Stomach (tissue), 8 donors: ENCODE measurements at regions not wholly inside any gene's neighbourhood (a gene's known extent, or its start where the extent isn't known, plus 50 kb on each side); places are given as distances from the start of the nearest gene placed in this dataset.
A peak's percentile ranks its signal among the peaks of the same experiment; 100 is the strongest.

Experiments
- DNase-seq, 2 donors: peaks; one replicate each; pipeline versions ENCODE4 v3.0.0 to v3.0.0-alpha.2; 2013 to 2019
- H3K27ac ChIP-seq, 5 donors: fragments of 200-600 bp in 4 of 5; sonication (generic) in 4 of 5; one replicate each; pipeline ENCODE4 v1.5.1; 2013 to 2019; ENCODE audit warnings: mild to moderate bottlenecking in 1 of 5, moderate library complexity in 1 of 5
- H3K27me3 ChIP-seq, 3 donors: fragments of 200-600 bp; sonication (generic); one replicate each; pipeline ENCODE4 v1.5.1; 2017 to 2019; ENCODE audit warnings: mixed run types in 1 of 3
- H3K36me3 ChIP-seq, 4 donors: fragments of 200-600 bp; sonication (generic); 1 replicate in 3 of 4; 2 replicates in 1 of 4; pipeline ENCODE4 v1.5.1; 2016 to 2019
- H3K4me1 ChIP-seq, 4 donors: fragments of 200-600 bp; sonication (generic); one replicate each; pipeline ENCODE4 v1.5.1; 2016 to 2019
- H3K4me3 ChIP-seq, 4 donors: fragments of 200-600 bp; sonication (generic) in 3 of 4; one replicate each; pipeline ENCODE4 v1.5.1; 2016 to 2019; ENCODE audit warnings: mild to moderate bottlenecking in 1 of 4
- H3K9me3 ChIP-seq, 4 donors: fragments of 200-600 bp; sonication (generic); one replicate each; pipeline ENCODE4 v1.5.1; 2016 to 2019
- CTCF ChIP-seq, 7 experiments: fragments of 450-650 bp in 4 of 7; fragments of 200-600 bp in 3 of 7; sonication (generic) in 3 of 7; IDR thresholded peaks; one replicate each; pipeline ENCODE4 v1.5.1; 2016 to 2019; ENCODE audit warnings: antibody characterized with exemption in 7 of 7, control low read depth in 2 of 7, mild to moderate bottlenecking in 1 of 7
- EP300 ChIP-seq: sonication (generic); formaldehyde crosslinking; IDR thresholded peaks from one replicate; pipeline ENCODE4 v1.6.1; 2017; ENCODE audit warnings: antibody characterized with exemption
- POLR2A ChIP-seq, 4 donors: fragments of 450-650 bp; IDR thresholded peaks; one replicate each; pipeline ENCODE4 v1.6.1; 2016; ENCODE audit warnings: antibody characterized with exemption in 4 of 4, control low read depth in 2 of 4, mild to moderate bottlenecking in 1 of 4, moderate library complexity in 1 of 4
- POLR2AphosphoS5 ChIP-seq, 3 donors: sonication (generic); formaldehyde crosslinking; IDR thresholded peaks; one replicate each; pipeline ENCODE4 v1.6.1; 2016; ENCODE audit warnings: antibody characterized with exemption in 3 of 3
- WGBS, 5 donors: extraction: QIAGEN DNeasy Blood & Tissue Kit in 3 of 5; methylation state at CpG; one replicate each; pipeline versions ENCODE4 v1.1.5 to v1.1.7; 2013 to 2018; 5-methylcytosine and 5-hydroxymethylcytosine counted together
- intact Hi-C: fragments of 100-400 bp; cut with DNase I; formaldehyde crosslinking; loops from one replicate; pipeline ENCODE4 v1.15.1; 2023; ENCODE audit warnings: low total_unique reads
- donor health status: healthy with polysubstance abuse.
- donor health status: Bipolar disorder and iron deficiency.
- donor health status: healthy.

GRCh38 chr11:97163631-97164191 lies 773.9 kb downstream of the JRKL start:
- intact Hi-C loops, result no loop called here
- 62 to 78% (median 75%) methylated on average over 4 of the region's 4 CpGs for WGBS, 5 donors
- Histone ChIP-seq H3K4me3 (no peak overlapping the region), H3K4me1 (no peaks in the 10 kb centered on the region), H3K27me3 (no peaks in the 10 kb centered on the region), H3K9me3 (no peaks in the 10 kb centered on the region), H3K36me3 (no peaks in the 10 kb centered on the region), H3K27ac (no peak overlapping the region)
- DNase-seq, result peak in 1 of 2 donors; percentile 2
- TF ChIP-seq CTCF (IDR thresholded peaks at IDR 0.05), result no peak
- no peak for TF ChIP-seq POLR2AphosphoS5 (IDR thresholded peaks at IDR 0.05)
- no peak for TF ChIP-seq POLR2A (IDR thresholded peaks at IDR 0.05)
- no peak for TF ChIP-seq EP300

GRCh38 chr11:97201743-97202612 lies 812.2 kb downstream of the JRKL start:
- Histone ChIP-seq H3K36me3 (no peaks in the 10 kb centered on the region), H3K4me1 (no peaks in the 10 kb centered on the region), H3K9me3 (peaks cover 0 to 21% (median 3%) of the 10 kb centered on the region in 4 donors), H3K4me3 (no peak overlapping the region), H3K27ac (no peak overlapping the region), H3K27me3 (no peaks in the 10 kb centered on the region)
- intact Hi-C loops, result no loop called here
- no peak for DNase-seq
- WGBS, 5 donors, result 69 to 78% (median 73%) methylated on average over 3 of the region's 3 CpGs
- no peak for TF ChIP-seq EP300
- TF ChIP-seq CTCF (IDR thresholded peaks at IDR 0.05), result no peak
- TF ChIP-seq POLR2AphosphoS5 (IDR thresholded peaks at IDR 0.05), result no peak
- no peak for TF ChIP-seq POLR2A (IDR thresholded peaks at IDR 0.05)

GRCh38 chr11:97202613-97203292 lies 812.9 kb downstream of the JRKL start:
- Histone ChIP-seq H3K9me3 (peaks cover 0 to 14% (median 3%) of the 10 kb centered on the region in 4 donors), H3K27ac (no peak overlapping the region), H3K36me3 (no peaks in the 10 kb centered on the region), H3K27me3 (no peaks in the 10 kb centered on the region), H3K4me3 (no peak overlapping the region), H3K4me1 (no peaks in the 10 kb centered on the region)
- TF ChIP-seq POLR2AphosphoS5 (IDR thresholded peaks at IDR 0.05), result no peak
- TF ChIP-seq CTCF (IDR thresholded peaks at IDR 0.05), result no peak
- TF ChIP-seq EP300, result no peak
- TF ChIP-seq POLR2A (IDR thresholded peaks at IDR 0.05), result no peak
- 66 to 75% (median 71%) methylated on average over 7 to 8 of the region's 8 CpGs for WGBS, 5 donors
- DNase-seq, result no peak
- intact Hi-C loops, result no loop called here

- Histone ChIP-seq H3K27me3 (no peaks in the 10 kb centered on the region), H3K27ac (no peak overlapping the region), H3K9me3 (peaks cover 0 to 3% (median 0%) of the 10 kb centered on the region in 4 donors), H3K4me1 (no peaks in the 10 kb centered on the region), H3K36me3 (no peaks in the 10 kb centered on the region), H3K4me3 (no peak overlapping the region)
- TF ChIP-seq POLR2A (IDR thresholded peaks at IDR 0.05) (no peak), CTCF (IDR thresholded peaks at IDR 0.05) (no peak), EP300 (no peak), POLR2AphosphoS5 (IDR thresholded peaks at IDR 0.05) (no peak)
- intact Hi-C loops, result no loop called here
- no peak for DNase-seq
- 76 to 92% (median 85%) methylated on average over 3 of the region's 3 CpGs for WGBS, 5 donors
These were observed 828.2 kb downstream of the JRKL start for GRCh38 chr11:97218011-97218410.
